ENCODE measurements at regions not wholly inside any gene's neighbourhood (a gene's known extent, or its start where the extent isn't known, plus 50 kb on each side); places are given as distances from the start of the nearest gene placed in this dataset.

GRCh38 chr22:47807506-47807905 lies 1045.1 kb downstream of the TBC1D22A start:
- no peak overlapping the region for H3K4me3 ChIP-seq (ENCODE audit: low read depth, low read length)
- TF ChIP-seq CTCF (IDR thresholded peaks at IDR 0.05; ENCODE audit: borderline replicate concordance, insufficient read depth, low read depth, low read length), result no peak

DNA sequence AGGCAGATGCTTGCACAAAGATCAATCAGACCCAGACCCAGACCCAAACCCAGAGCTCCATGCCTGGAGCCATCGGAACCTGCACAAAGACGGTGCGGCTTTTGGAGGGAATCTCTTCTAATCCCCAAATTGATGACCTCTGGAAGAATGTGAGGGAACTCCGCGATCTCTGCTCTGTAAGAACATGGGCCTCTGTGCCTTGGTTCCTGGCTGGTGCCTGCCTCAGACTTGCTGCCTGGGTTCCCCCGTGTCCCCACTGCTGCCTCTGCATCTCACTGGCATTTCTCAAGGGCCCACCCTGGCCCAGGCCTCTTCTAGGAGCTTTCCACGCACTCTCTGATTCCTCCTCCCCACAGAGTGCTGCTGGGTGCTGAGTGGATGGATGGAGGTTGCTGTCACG lies 1044.4 kb downstream of the TBC1D22A start:
- no peak for TF ChIP-seq CTCF (IDR thresholded peaks at IDR 0.05; ENCODE audit: borderline replicate concordance, insufficient read depth, low read depth, low read length)
- H3K4me3 ChIP-seq (ENCODE audit: low read depth, low read length), result no peak overlapping the region

DNA sequence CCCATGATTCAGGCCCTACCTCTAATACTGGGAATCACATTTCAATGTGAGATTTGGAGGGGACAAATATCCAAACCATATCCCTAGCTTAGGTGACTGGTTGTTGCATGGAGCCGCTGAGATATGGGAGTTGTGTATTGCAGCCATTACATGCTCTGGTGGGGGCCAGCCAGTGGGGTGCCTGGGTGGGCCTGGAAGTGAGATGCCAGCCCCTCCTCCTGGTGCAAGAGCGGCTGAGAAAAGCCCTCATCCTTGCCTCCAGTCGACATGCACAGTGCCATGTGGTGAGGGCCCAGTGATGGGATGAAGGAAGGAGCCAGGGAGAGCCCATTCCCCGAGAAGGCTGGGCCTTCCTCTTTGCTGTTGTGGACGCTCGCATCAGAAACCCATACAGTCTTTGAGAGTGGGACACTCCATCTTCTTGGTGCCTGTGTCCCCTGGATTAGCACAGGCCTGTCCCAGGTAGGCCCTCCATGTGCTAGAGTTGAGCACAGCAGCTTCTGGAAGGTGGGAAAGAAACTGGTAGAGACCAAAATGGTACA lies 1043.0 kb downstream of the TBC1D22A start:
- H3K4me3 ChIP-seq (ENCODE audit: low read depth, low read length), result no peak overlapping the region
- no peak for TF ChIP-seq CTCF (IDR thresholded peaks at IDR 0.05; ENCODE audit: borderline replicate concordance, insufficient read depth, low read depth, low read length)

DNA sequence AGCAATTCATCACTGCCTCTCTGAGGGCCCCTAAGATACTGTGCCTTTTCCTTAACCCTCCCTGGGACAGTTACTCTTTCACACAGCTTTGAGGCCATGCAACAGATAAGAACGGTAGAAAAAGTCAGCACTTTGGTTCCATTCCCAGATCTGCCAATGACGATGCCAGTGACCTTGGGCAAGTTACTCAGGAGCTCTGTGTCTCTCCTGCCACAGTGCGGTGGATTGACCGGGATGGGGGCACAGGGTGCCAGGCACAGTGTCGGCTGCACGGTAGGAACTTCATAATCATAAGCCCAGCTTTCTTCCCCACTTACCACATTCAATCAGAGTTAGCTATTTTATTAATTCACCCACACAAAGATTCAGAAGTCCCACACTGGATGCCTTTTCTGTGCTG lies 1041.8 kb downstream of the TBC1D22A start:
- H3K4me3 ChIP-seq (ENCODE audit: low read depth, low read length), result no peak overlapping the region
- no peak for TF ChIP-seq CTCF (IDR thresholded peaks at IDR 0.05; ENCODE audit: borderline replicate concordance, insufficient read depth, low read depth, low read length)

GRCh38 chr22:47802421-47802820 lies 1040.0 kb downstream of the TBC1D22A start:
- no peak for TF ChIP-seq CTCF (IDR thresholded peaks at IDR 0.05; ENCODE audit: borderline replicate concordance, insufficient read depth, low read depth, low read length)
- H3K4me3 ChIP-seq (ENCODE audit: low read depth, low read length), result no peak overlapping the region

- TF ChIP-seq CTCF (IDR thresholded peaks at IDR 0.05; ENCODE audit: borderline replicate concordance, insufficient read depth, low read depth, low read length), result no peak
- H3K4me3 ChIP-seq (ENCODE audit: low read depth, low read length), result no peak overlapping the region
These were observed 1039.2 kb downstream of the TBC1D22A start for GRCh38 chr22:47801541-47802245.

DNA sequence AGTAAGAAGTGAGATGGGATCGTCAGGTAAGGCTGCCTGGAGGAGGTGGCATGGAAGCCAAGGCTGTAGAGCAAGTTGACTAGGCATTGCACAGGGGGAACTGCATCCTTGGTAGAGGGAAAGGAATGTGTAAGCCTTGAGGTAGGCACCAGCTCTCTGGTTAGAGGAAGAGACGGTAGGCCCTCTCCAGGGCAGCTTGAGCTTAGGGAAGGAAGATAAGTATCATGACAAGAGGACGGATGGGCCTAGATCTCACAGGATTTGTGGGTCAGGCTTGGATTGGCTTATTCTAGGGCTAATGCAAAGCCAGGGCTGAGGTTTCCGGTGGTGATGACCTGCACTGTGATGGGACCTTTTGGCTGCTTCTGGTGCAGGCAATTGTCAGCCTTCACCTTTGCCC lies 1035.8 kb downstream of the TBC1D22A start:
- TF ChIP-seq CTCF (IDR thresholded peaks at IDR 0.05; ENCODE audit: borderline replicate concordance, insufficient read depth, low read depth, low read length), result no peak
- H3K4me3 ChIP-seq (ENCODE audit: low read depth, low read length), result no peak overlapping the region
